ENCODE measurements at regions not wholly inside any gene's neighbourhood (a gene's known extent, or its start where the extent isn't known, plus 50 kb on each side); places are given as distances from the start of the nearest gene placed in this dataset.

- no peak for FAIRE-seq
- H3K27ac ChIP-seq (ENCODE audit: insufficient read depth, low read depth, low read length), result no peak overlapping the region
- no peaks in the 10 kb centered on the region for H4K20me1 ChIP-seq (replicated peaks; ENCODE audit: control insufficient read depth, extremely low read depth, insufficient read depth, low read length)
- no peak overlapping the region for H3K9ac ChIP-seq (replicated peaks; ENCODE audit: extremely low read depth, insufficient read depth, low read length)
- intact Hi-C loops (cut with micrococcal nuclease) (no loop called here), dilution Hi-C loops (cut with MboI; ENCODE audit: extremely low pct_ligation_motif_present, low sequenced_read_pairs) (no loop called here)
- H3K9me1 ChIP-seq (replicated peaks; ENCODE audit: control insufficient read depth, extremely low read depth, insufficient read depth, low read length), result no peaks in the 10 kb centered on the region
- H3K4me2 ChIP-seq (ENCODE audit: insufficient read depth, low read length), result no peak overlapping the region
- H3K4me3 ChIP-seq (replicated peaks in 1 of 3; ENCODE audit: insufficient read depth in 1 of 3, low read depth in 1 of 3, low read length in 3 of 3), result no peak overlapping the region
- no peaks in the 10 kb centered on the region for H3K36me3 ChIP-seq (ENCODE audit: control insufficient read depth in 2 of 2, extremely low read depth in 1 of 2, insufficient read depth in 2 of 2, low read length in 2 of 2)
- ChIA-PET POLR2A (no interaction called here), CTCF (no interaction called here)
- no peaks in the 10 kb centered on the region for H3K27me3 ChIP-seq (ENCODE audit: control insufficient read depth in 2 of 2, insufficient read depth in 2 of 2, low read length in 2 of 2)
- no peaks in the 10 kb centered on the region for H3K9me3 ChIP-seq (replicated peaks; ENCODE audit: control insufficient read depth, insufficient read depth, low read length)
- H2AFZ ChIP-seq (ENCODE audit: low read depth, low read length), result no peak overlapping the region
- TF ChIP-seq MYC (IDR thresholded peaks at IDR 0.05; ENCODE audit: low read depth, low read length) (no peak), JUN (IDR thresholded peaks at IDR 0.05; ENCODE audit: borderline replicate concordance, insufficient read depth, insufficient read length, low read depth) (no peak), EZH2 (IDR thresholded peaks at IDR 0.05; ENCODE audit: borderline replicate concordance, low read depth, low read length, severe bottlenecking) (no peak), POLR2AphosphoS5 (IDR thresholded peaks at IDR 0.05; ENCODE audit: insufficient read depth, low read depth, low read length) (no peak), POLR2A (IDR thresholded peaks at IDR 0.05; ENCODE audit: low read depth, low read length) (no peak), FOS (IDR thresholded peaks at IDR 0.05; ENCODE audit: borderline replicate concordance, insufficient read depth, low read length) (no peak), GATA2 (IDR thresholded peaks at IDR 0.05; ENCODE audit: insufficient read depth, insufficient read length, low read depth, low read length) (no peak), MAX (IDR thresholded peaks at IDR 0.05; ENCODE audit: insufficient read depth, insufficient read length) (no peak)
- no peak for DNase-seq (ENCODE audit: low read depth, low spot score)
- no peaks in the 10 kb centered on the region for H3K79me2 ChIP-seq (ENCODE audit: control insufficient read depth, insufficient read depth, low read length)
- no TSS peak for BruUV-seq (replicated peaks)
- no peaks in the 10 kb centered on the region for H3K4me1 ChIP-seq (ENCODE audit: control insufficient read depth, extremely low read depth, insufficient read depth, low read length)
These were observed 625.3 kb upstream of the PRR20A start for GRCh38 chr13:56515441-56515840.

GRCh38 chr13:56528040-56528790 is 612.5 kb upstream of the PRR20A start:
- no peaks in the 10 kb centered on the region for H3K36me3 ChIP-seq (ENCODE audit: control insufficient read depth in 2 of 2, extremely low read depth in 1 of 2, insufficient read depth in 2 of 2, low read length in 2 of 2)
- CTCF ChIA-PET, result no interaction called here
- DNase-seq (ENCODE audit: low read depth, low spot score) (no peak), FAIRE-seq (no peak)
- no peak overlapping the region for H3K4me3 ChIP-seq (replicated peaks in 1 of 3; ENCODE audit: insufficient read depth in 1 of 3, low read depth in 1 of 3, low read length in 3 of 3)
- no peaks in the 10 kb centered on the region for H3K79me2 ChIP-seq (ENCODE audit: control insufficient read depth, insufficient read depth, low read length)
- no peaks in the 10 kb centered on the region for H3K27me3 ChIP-seq (ENCODE audit: control insufficient read depth in 2 of 2, insufficient read depth in 2 of 2, low read length in 2 of 2)
- no peaks in the 10 kb centered on the region for H4K20me1 ChIP-seq (replicated peaks; ENCODE audit: control insufficient read depth, extremely low read depth, insufficient read depth, low read length)
- no peak overlapping the region for H3K27ac ChIP-seq (ENCODE audit: insufficient read depth, low read depth, low read length)
- H3K9me1 ChIP-seq (replicated peaks; ENCODE audit: control insufficient read depth, extremely low read depth, insufficient read depth, low read length), result no peaks in the 10 kb centered on the region
- BruUV-seq (replicated peaks), result no TSS peak
- H3K4me2 ChIP-seq (ENCODE audit: insufficient read depth, low read length), result no peak overlapping the region
- H2AFZ ChIP-seq (ENCODE audit: low read depth, low read length), result no peak overlapping the region
- H3K9ac ChIP-seq (replicated peaks; ENCODE audit: extremely low read depth, insufficient read depth, low read length), result no peak overlapping the region
- intact Hi-C loops (cut with micrococcal nuclease), result no loop called here
- dilution Hi-C loops (cut with MboI; ENCODE audit: extremely low pct_ligation_motif_present, low sequenced_read_pairs), result no loop called here
- POLR2A ChIA-PET, result no interaction called here
- TF ChIP-seq POLR2AphosphoS5 (IDR thresholded peaks at IDR 0.05; ENCODE audit: insufficient read depth, low read depth, low read length), result no peak
- no peak for TF ChIP-seq JUN (IDR thresholded peaks at IDR 0.05; ENCODE audit: borderline replicate concordance, insufficient read depth, insufficient read length, low read depth)
- TF ChIP-seq FOS (IDR thresholded peaks at IDR 0.05; ENCODE audit: borderline replicate concordance, insufficient read depth, low read length), result no peak
- TF ChIP-seq GATA2 (IDR thresholded peaks at IDR 0.05; ENCODE audit: insufficient read depth, insufficient read length, low read depth, low read length), result no peak
- no peak for TF ChIP-seq CTCF (IDR thresholded peaks at IDR 0.05; ENCODE audit: extremely low read depth in 1 of 2, insufficient read depth in 1 of 2, low read depth in 1 of 2, low read length in 2 of 2)
- TF ChIP-seq MAX (IDR thresholded peaks at IDR 0.05; ENCODE audit: insufficient read depth, insufficient read length), result no peak
- TF ChIP-seq POLR2A (IDR thresholded peaks at IDR 0.05; ENCODE audit: low read depth, low read length), result no peak
- TF ChIP-seq MYC (IDR thresholded peaks at IDR 0.05; ENCODE audit: low read depth, low read length), result no peak
- no peak for TF ChIP-seq EZH2 (IDR thresholded peaks at IDR 0.05; ENCODE audit: borderline replicate concordance, low read depth, low read length, severe bottlenecking)
- H3K4me1 ChIP-seq (ENCODE audit: control insufficient read depth, extremely low read depth, insufficient read depth, low read length), result no peaks in the 10 kb centered on the region
- H3K9me3 ChIP-seq (replicated peaks; ENCODE audit: control insufficient read depth, insufficient read depth, low read length), result no peaks in the 10 kb centered on the region
